A673 (cell line): ENCODE measurements at regions not wholly inside any gene's neighbourhood (a gene's known extent, or its start where the extent isn't known, plus 50 kb on each side); places are given as distances from the start of the nearest gene placed in this dataset.

ENCODE experiments used
- BruUV-seq: library from RNA; stranded (reverse); fragments of 400-500 nt; replicated peaks from 2 replicates; lab custom pipeline; 2021; lab: Mats Ljungman, UMichigan
- CTCF ChIA-PET: fragments of 300-600 bp; sonication (Branson Sonifier 250); formaldehyde crosslinking; loops from one replicate; lab custom pipeline; 2022; ENCODE audit warnings: antibody characterized with exemption; lab: Charles Lee
- POLR2A ChIA-PET: fragments of 300-600 bp; sonication (Branson Sonifier 250); formaldehyde crosslinking; loops from one replicate; lab custom pipeline; 2022; ENCODE audit warnings: antibody characterized with exemption; ENCODE audit not compliant: low non-redundant PET; lab: Charles Lee
- DNase-seq: peaks from one replicate; pipeline ENCODE4 v3.0.0-alpha.2; 2015; ENCODE audit warnings: low spot score
- H3K27ac ChIP-seq: fragments of 200-600 bp; sonication (generic); 2 replicates; pipeline ENCODE4 v1.5.1; 2016; ENCODE audit warnings: mixed run types, low read depth, mild to moderate bottlenecking, mixed read lengths, antibody characterized with exemption, low read length; ENCODE audit not compliant: poor library complexity, severe bottlenecking
- H3K27me3 ChIP-seq: fragments of 200-600 bp; sonication (generic); replicated peaks from 2 replicates; pipeline ENCODE4 v1.6.1; 2017; ENCODE audit warnings: mixed run types, low read depth, mild to moderate bottlenecking, mixed read lengths, antibody characterized with exemption, low read length; ENCODE audit not compliant: insufficient read depth, poor library complexity
- H3K36me3 ChIP-seq: fragments of 200-600 bp; sonication (generic); 2 replicates; pipeline ENCODE4 v1.6.1; 2016; ENCODE audit warnings: mixed run types, mild to moderate bottlenecking, mixed read lengths, antibody characterized with exemption, low read length; ENCODE audit not compliant: insufficient read depth, poor library complexity, severe bottlenecking
- H3K4me1 ChIP-seq: fragments of 200-600 bp; sonication (generic); 2 replicates; pipeline ENCODE4 v1.6.1; 2017; ENCODE audit warnings: mixed run types, mild to moderate bottlenecking, mixed read lengths, antibody characterized with exemption, low read length; ENCODE audit not compliant: insufficient read depth, poor library complexity, severe bottlenecking
- H3K4me3 ChIP-seq: fragments of 200-600 bp; sonication (generic); 2 replicates; pipeline ENCODE4 v1.5.1; 2016; ENCODE audit warnings: low read depth, mixed run types, mild to moderate bottlenecking, mixed read lengths, low read length; ENCODE audit not compliant: poor library complexity, severe bottlenecking
- H3K9me3 ChIP-seq: fragments of 200-600 bp; sonication (generic); 2 replicates; pipeline ENCODE4 v1.6.1; 2016; ENCODE audit warnings: mixed run types, low read depth, mild to moderate bottlenecking, mixed read lengths, antibody characterized with exemption, low read length; ENCODE audit not compliant: poor library complexity, severe bottlenecking
- EZH2 ChIP-seq: fragments of 200-600 bp; sonication (generic); IDR thresholded peaks from 2 replicates; pipeline ENCODE4 v1.6.1; 2017; ENCODE audit warnings: borderline replicate concordance, low read depth, mild to moderate bottlenecking, mixed read lengths, antibody characterized with exemption, low read length; ENCODE audit not compliant: poor library complexity, severe bottlenecking
- intact Hi-C: fragments of 100-400 bp; cut with micrococcal nuclease; formaldehyde crosslinking; loops from one replicate; pipeline ENCODE4 v1.10.0; 2022; ENCODE audit not compliant: unreplicated experiment
- TF ChIP-seq, protein P1 (sequence below): fragments of 300-800, 200-600 bp; sonication (generic); conservative IDR thresholded peaks from 2 replicates; pipeline ENCODE4 v1.5.1; 2017; ENCODE audit warnings: low read depth, mild to moderate bottlenecking, antibody characterized with exemption, low read length, moderate library complexity, mixed read lengths

DNA sequence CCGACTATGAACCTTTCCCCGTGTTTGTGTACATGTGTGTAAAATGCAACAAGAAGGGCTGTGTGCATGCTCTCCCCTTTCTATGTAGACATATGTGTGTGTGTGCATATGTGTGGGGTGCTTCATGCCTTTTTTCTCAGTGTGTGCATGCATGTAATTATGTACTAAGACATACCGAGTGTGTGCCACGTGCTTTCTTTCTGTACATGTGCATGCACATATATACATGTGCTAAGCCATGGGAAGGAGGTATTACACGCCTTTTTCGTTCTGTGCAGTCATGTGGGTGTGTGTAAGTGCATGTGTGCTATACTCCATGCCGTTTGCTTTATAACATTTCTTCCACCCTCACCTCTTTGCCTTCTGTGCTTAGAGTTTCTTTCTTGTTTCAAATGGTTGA lies 544.3 kb downstream of the TNS3 start:
- CTCF ChIA-PET = no interaction called here
- intact Hi-C loops = no loop called here
- Histone ChIP-seq H3K27ac (no peak overlapping the region), H3K36me3 (no peaks in the 10 kb centered on the region), H3K27me3 (no peaks in the 10 kb centered on the region), H3K9me3 (no peaks in the 10 kb centered on the region), H3K4me3 (no peak overlapping the region), H3K4me1 (no peaks in the 10 kb centered on the region)
- TF ChIP-seq EZH2 = no peak
- TF ChIP-seq, protein P1, sequence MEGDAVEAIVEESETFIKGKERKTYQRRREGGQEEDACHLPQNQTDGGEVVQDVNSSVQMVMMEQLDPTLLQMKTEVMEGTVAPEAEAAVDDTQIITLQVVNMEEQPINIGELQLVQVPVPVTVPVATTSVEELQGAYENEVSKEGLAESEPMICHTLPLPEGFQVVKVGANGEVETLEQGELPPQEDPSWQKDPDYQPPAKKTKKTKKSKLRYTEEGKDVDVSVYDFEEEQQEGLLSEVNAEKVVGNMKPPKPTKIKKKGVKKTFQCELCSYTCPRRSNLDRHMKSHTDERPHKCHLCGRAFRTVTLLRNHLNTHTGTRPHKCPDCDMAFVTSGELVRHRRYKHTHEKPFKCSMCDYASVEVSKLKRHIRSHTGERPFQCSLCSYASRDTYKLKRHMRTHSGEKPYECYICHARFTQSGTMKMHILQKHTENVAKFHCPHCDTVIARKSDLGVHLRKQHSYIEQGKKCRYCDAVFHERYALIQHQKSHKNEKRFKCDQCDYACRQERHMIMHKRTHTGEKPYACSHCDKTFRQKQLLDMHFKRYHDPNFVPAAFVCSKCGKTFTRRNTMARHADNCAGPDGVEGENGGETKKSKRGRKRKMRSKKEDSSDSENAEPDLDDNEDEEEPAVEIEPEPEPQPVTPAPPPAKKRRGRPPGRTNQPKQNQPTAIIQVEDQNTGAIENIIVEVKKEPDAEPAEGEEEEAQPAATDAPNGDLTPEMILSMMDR = no peak
- POLR2A ChIA-PET = no interaction called here
- no peak for DNase-seq
- BruUV-seq = no TSS peak

DNA sequence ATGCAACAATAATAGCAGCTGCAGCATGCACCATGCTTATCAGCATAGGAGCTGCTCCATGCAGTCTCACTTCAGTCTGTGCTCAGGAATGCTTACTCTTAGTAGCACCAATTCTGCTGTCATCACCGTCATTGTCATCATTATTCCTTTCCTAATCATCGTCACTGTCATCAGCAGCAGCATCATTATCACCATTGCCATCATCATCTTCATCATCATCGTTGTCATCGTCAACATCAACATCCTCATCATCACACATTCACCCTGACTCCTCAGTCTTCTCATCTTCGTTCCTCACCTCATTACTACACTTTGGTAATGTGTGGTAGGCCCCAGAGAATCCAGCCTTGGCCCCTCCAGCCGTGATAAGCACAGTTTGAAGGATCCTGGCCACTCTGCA lies 545.0 kb downstream of the TNS3 start:
- no peak for DNase-seq
- ChIA-PET CTCF (no interaction called here), POLR2A (no interaction called here)
- no TSS peak for BruUV-seq
- Histone ChIP-seq H3K9me3 (no peaks in the 10 kb centered on the region), H3K27ac (no peak overlapping the region), H3K36me3 (no peaks in the 10 kb centered on the region), H3K27me3 (no peaks in the 10 kb centered on the region), H3K4me1 (no peaks in the 10 kb centered on the region), H3K4me3 (no peak overlapping the region)
- intact Hi-C loops = no loop called here
- TF ChIP-seq, protein P1 = no peak
- no peak for TF ChIP-seq EZH2

DNA sequence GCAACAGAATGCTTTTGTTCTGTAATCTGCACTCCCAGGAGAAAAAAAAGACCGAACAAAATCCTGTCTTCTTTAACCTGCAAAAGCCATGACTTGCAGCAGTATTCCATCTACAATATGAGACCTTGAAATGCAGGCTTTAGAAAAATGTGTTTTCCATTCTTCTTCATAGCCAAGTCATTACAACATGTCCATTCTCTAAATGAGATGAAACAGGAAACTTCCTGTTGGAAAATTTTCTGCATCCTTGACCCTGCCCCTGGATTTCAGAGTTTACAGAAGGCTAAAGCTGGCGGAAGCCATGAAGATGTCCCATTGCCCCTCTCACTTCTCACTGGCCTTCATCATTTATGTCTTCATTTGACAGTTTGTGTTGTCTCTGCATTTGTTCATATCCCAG lies 546.4 kb downstream of the TNS3 start:
- ChIA-PET CTCF (no interaction called here), POLR2A (no interaction called here)
- DNase-seq = no peak
- intact Hi-C loops = no loop called here
- no TSS peak for BruUV-seq
- TF ChIP-seq EZH2 = no peak
- TF ChIP-seq, protein P1 = no peak
- Histone ChIP-seq H3K27me3 (no peaks in the 10 kb centered on the region), H3K4me1 (no peaks in the 10 kb centered on the region), H3K27ac (no peak overlapping the region), H3K9me3 (no peaks in the 10 kb centered on the region), H3K36me3 (no peaks in the 10 kb centered on the region), H3K4me3 (no peak overlapping the region)
